ENCODE measurements at regions not wholly inside any gene's neighbourhood (a gene's known extent, or its start where the extent isn't known, plus 50 kb on each side); places are given as distances from the start of the nearest gene placed in this dataset.

DNA sequence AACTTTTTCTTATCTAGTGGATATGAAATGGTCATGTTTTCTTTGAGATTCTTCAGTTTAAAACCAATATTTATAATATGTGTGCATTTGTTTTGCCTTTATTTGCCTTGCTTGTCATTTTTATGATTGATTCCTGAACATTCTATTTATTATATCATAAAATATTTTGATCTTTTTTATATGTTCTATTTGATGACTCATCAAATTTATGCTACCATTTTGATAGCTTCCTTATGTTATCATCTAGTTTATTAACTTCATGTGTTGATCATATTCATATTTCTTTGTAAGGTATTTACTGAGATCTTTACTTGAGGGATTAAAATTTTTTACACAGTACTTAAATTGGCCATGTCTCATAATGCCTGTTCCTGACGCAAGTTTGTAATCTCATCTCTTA is 1650.0 kb downstream of the AMY1C start:
- DNase-seq (ENCODE audit: low spot score) = no peak
- no peak for TF ChIP-seq CTCF (IDR thresholded peaks at IDR 0.05; ENCODE audit: borderline replicate concordance, control extremely low read depth, extremely low read depth, insufficient read depth, missing control alignments)
- in situ Hi-C loops (cut with MboI; ENCODE audit: low sequenced_read_pairs, unreplicated experiment) = no loop called here

DNA sequence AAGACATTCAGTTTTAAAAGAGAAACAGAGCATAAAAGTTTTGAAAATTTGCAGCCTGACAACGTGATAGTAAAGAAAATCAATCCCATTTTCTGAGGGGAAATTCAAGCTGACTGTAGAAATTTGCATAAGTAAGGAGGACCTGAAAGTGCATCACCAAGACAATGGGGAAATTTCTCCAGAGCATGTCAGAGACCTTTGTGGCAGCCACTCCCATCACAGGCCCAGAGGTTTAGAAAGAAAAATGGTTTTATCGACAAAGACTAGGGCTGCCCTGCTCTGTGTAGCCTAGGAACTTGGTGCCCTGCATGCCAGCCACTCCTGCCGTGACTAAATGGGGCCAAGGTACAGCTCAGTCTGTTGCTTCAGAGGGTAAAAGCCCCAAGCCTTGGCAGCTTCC is 1640.2 kb upstream of the PRMT6 start:
- TF ChIP-seq CTCF (IDR thresholded peaks at IDR 0.05; ENCODE audit: borderline replicate concordance, control extremely low read depth, extremely low read depth, insufficient read depth, missing control alignments) = no peak
- no peak for DNase-seq (ENCODE audit: low spot score)
- in situ Hi-C loops (cut with MboI; ENCODE audit: low sequenced_read_pairs, unreplicated experiment) = no loop called here

- TF ChIP-seq CTCF (IDR thresholded peaks at IDR 0.05; ENCODE audit: borderline replicate concordance, control extremely low read depth, extremely low read depth, insufficient read depth, missing control alignments) = no peak
- DNase-seq (ENCODE audit: low spot score) = no peak
- in situ Hi-C loops (cut with MboI; ENCODE audit: low sequenced_read_pairs, unreplicated experiment) = no loop called here
These were observed 1637.4 kb upstream of the PRMT6 start for GRCh38 chr1:105419030-105419429.

DNA sequence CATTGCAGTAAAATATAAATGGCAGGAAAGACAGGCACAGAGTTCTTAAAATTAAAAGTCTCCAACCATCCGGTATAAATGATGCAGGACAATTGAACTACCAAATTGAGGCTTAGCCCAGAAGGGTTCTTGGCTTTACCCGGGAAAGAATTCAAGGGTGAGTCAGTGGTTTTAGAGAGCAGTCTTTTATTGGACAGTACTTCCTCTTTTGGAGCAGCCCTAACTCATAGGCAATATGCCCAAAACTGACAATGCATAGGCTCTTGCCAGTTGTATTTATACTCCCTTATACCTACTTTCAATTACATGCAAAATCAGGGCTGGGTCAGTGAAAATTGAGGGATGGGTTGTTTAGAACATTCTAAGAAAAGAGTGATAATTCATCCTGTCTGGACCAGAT is 1628.9 kb upstream of the PRMT6 start:
- DNase-seq (ENCODE audit: low spot score) = no peak
- no peak for TF ChIP-seq CTCF (IDR thresholded peaks at IDR 0.05; ENCODE audit: borderline replicate concordance, control extremely low read depth, extremely low read depth, insufficient read depth, missing control alignments)
- in situ Hi-C loops (cut with MboI; ENCODE audit: low sequenced_read_pairs, unreplicated experiment) = no loop called here

GRCh38 chr1:105436589-105437259 is 1619.8 kb upstream of the PRMT6 start:
- no peak for TF ChIP-seq CTCF (IDR thresholded peaks at IDR 0.05; ENCODE audit: borderline replicate concordance, control extremely low read depth, extremely low read depth, insufficient read depth, missing control alignments)

GRCh38 chr1:105437847-105438246 is 1618.6 kb upstream of the PRMT6 start:
- no peak for DNase-seq (ENCODE audit: low spot score)
- no peak for TF ChIP-seq CTCF (IDR thresholded peaks at IDR 0.05; ENCODE audit: borderline replicate concordance, control extremely low read depth, extremely low read depth, insufficient read depth, missing control alignments)
- in situ Hi-C loops (cut with MboI; ENCODE audit: low sequenced_read_pairs, unreplicated experiment) = no loop called here

More at GRCh38 chr1:105436589-105437259, 1619.8 kb upstream of the PRMT6 start:
- DNase-seq (ENCODE audit: low spot score) = no peak
- in situ Hi-C loops (cut with MboI; ENCODE audit: low sequenced_read_pairs, unreplicated experiment) = no loop called here

Measured in GM13976 (cell line).